Anterior cingulate cortex (tissue), 58 donors: ENCODE measurements at regions not wholly inside any gene's neighbourhood (a gene's known extent, or its start where the extent isn't known, plus 50 kb on each side); places are given as distances from the start of the nearest gene placed in this dataset.

Source experiments
- DNase-seq, 58 donors: peaks; one replicate each; lab custom pipeline; 2025; lab: John Stamatoyannopoulos, UW

DNA sequence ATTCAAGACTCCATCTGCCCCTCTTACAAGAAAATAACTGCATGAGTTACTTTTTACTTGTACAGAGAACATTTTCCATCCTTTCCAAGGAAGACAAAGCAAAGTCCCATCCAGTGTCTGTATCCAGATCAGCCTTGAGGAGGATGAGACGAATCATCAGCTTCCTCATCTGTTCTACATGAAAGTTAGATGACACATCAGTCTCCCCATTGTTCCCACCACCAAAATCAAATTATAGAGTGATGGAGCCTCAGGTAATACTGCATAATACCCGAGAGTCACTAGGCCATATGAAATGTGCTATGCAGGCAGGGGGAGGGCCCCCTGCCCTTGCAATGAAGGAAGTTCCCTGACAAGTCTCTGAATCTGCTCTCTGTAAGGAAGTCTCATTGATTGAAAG lies 1244.6 kb upstream of the SLC10A2 start:
- no peak for DNase-seq

DNA sequence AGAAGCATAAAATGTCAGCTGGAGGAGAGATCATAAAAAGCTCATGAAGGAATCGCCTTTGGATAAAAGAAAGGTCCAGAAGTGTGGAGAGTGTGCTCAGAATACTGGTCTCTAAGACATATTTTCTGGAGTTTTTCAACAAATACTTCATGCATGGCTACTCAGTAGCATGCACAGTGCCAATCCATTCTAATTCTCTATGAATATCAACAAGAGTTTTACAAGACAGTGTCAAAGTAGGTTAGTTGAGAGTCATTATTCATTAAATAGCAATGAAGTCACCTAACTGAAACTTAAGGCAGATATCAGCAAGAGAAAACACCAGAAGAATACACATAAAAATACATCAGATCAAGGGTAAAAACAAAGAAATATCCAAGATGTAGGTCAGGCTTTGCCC lies 1243.2 kb upstream of the SLC10A2 start:
- DNase-seq: no peak

DNA sequence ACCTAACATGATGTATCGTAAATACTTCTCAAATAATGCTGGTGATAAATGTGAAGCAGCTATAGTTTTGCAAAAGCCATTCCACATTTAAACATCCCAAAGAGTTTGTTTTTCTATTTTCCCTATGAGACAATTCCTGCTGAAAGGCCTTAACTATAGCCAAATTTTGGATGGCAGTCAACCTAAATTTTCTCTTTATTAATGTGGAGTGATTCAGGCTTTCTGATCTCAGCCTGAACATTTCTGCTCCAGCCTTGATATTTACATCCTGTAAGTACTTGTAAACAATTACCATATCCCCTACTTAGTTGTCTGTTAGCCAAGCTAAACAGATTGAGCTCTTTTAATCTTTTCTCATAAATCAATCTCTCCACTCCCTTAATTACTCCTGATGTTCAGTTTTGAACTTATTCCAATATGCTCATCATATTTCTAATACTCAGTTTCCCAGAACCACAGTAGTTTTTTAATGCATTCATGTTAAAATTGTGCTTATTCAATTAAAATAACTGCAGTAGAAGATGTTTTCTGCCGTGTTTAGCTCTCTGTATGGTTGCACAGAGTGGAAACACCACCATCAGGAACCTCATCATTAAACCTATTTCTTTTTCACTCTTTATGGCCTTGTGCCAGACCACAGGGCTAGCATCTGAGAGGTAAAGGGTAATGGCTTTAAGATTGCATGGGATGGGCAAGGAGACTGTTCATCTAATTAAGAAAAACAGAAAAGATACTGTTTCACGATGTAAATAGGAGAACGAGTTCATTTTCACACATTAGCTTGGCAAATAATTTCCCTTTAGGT lies 1235.2 kb upstream of the SLC10A2 start:
- no peak for DNase-seq

DNA sequence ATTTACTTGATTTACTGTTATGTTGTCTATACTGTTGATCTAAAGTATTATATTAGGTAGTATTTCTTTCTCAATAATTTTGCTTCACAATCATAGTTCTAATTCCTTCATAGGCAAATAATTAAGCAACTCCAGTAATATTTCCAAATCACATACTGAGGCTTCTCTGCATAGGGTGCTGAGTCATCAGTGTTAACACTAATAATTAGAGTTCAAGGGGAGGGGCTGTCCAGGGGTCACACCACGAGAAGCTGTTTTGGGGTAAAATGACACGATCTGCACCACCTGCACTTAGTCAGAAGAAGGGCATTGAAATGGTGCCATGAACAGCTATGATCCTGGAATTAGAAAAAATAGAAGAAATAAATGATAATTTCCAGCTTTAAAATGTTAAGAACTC lies 1230.9 kb upstream of the SLC10A2 start:
- no peak for DNase-seq

DNA sequence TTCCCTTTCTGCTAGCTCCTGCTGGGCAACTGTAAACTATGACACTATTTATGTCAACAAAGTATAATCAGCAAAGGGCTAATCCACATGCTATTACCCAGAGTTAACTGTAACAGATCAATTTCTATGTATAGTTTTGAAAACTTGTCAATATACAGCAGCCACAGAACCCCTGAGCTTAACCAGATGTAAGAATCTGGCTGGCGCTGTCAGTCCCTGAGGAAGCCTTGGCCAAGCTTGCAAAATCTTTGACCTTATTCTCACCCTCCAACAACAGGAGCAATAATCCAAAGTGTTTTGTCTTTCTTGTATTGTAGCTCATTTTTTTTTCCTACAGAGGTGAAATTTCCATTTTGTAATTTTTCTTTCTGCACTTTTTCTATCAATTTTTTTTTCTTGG lies 1230.1 kb upstream of the SLC10A2 start:
- DNase-seq: no peak

DNA sequence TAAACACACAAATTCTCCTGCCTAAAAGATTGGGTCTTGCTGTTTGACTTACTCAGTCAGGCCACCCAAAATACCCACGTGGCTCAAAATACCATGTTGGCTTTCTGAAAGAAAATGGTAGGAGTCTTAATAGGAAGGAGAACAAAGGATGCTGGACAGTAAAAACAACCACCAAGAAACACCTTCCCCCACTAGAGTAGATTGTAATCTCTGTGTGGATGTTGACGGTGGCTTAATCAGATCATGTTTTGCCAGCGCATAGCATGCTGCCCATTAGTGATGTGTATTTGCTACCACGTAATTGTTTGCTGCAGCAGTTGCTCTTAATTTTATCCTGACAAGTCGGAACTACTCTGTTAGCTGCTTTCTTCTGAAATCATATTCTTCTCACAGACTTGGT lies 1229.3 kb upstream of the SLC10A2 start:
- no peak for DNase-seq

DNA sequence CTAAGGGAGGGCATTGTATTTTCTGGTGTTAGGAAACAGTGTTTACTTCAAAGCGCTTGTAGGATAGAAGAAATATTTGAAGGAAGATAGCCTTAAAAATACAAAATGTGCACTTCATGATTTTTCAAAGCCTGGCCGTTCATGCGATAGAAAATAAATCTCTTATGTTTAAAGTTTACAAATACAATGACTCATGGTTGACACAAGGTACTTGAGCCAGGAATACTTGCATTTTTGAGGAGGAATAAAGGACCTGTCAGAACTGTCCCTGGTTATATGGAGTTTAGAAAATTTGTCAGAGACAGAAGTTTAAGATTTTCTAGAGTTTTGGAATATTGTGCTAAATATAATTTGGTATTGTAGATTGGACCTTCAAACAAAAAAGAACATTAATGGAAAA lies 1223.2 kb upstream of the SLC10A2 start:
- no peak for DNase-seq

DNA sequence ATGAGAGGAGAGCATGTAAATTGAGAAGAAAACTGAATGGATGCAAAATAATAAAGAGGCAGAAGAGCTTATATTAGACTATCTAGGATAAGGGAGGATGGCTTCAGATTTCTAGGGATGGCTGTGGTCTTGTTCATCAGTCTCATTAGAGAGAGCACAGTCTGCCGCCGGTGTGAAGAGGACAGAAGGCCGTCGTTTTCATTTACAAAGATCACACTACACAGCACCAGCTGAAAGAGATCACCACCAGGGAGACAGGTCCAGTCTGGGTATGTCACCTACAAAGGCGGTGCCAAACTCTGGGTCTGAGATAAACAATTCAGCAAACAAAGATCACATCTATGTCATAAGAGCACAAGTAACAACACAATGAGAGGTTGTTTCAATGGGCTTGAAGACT lies 1222.3 kb upstream of the SLC10A2 start:
- DNase-seq: no peak

DNA sequence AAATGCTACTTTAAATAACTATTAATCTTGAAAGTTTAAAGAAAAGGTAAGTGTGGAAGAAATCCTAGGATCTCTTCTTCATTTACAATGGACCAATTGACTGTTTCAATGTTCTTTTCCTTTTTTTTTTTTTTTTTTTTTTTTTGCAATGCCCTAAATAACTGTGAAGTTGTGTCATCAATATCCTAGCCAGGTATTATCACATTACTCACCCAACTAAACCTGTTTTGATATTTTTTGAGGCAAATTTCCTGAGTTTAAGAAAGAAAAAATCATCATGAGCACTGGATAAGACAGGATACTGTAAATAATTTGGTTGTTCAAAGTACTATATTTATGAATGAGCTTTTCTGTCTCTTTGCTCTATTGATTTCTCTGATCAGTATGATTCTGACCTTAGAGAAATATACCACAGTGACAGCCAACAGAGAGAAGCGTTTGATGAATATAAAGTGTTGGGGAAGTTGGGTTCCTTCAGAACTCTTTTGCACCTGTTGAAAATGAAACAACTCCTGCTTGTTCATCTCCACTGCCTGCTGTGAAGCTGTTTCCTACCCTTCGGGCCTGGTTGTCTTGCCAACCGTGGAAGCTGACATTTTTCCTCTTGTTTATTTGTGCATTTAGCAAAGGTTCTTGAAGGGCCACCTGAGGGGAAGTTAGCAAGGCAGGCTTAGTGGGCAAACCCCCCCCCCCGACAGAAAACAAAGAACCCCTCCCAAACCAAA lies 1220.5 kb upstream of the SLC10A2 start:
- DNase-seq: no peak

DNA sequence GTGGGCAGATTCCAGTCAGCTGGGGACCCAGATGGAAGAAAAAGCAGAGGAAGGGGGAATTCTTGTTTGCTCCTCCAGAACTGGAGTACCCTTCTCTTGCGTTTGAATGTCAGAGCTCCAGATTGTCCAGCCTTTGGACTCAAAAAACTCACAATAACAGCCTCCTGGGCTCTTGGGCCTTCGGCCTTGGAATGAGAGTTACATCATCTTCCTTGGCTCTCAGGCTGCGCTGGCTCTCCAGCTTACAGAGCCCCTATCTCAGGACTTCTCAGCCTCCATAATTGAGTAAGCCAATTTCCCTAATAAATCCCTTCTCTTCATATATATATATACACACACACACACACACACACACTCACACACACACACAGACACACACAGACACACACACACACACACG lies 1215.7 kb upstream of the SLC10A2 start:
- no peak for DNase-seq

DNA sequence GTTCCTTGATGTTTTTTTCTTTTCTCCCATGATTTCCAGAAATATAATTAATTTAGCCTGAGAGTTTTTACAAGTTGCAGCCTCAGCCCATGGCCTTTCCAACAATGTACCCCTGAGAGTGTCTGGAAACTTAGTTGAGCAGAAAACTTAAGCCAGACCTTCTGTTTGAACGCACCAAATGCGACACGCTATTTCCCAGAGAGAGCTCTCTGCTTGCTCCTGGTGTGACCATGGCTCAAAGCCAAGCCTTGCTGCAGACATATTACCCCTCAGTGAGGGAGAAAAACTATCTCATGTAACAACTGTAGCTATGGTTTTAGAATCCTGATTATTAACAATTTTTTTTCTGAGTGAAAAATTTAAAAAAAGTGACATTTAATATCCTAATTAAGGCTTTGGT lies 1204.5 kb upstream of the SLC10A2 start:
- DNase-seq: no peak

DNA sequence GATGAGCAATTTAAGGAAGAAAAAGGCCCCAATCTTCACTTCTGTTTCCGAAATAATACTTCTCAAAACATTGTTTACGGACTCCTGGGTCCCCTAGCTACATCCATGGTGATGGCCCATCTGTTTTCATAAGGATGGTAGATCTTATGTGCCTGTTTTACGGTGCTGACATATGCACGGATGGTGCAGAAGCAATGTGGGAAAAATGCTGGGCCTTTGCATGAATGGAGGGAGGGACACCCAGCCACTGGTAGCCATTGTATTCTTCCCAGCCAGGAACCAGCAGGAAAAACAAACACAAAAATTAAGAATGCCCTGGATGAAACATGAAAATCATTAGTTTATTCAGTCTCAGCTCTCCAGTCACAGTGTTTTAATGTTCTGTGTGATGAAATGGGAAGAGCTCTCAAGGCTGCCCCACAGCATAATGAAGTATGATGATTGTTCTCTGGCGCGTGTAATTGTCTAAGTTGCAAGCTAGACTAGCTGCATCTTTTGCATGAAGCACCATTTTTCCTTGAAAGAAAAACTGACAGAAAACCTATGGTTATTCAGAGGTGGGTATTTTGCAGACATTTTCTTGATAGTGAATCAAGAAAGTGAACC lies 1201.1 kb upstream of the SLC10A2 start:
- DNase-seq: no peak

DNA sequence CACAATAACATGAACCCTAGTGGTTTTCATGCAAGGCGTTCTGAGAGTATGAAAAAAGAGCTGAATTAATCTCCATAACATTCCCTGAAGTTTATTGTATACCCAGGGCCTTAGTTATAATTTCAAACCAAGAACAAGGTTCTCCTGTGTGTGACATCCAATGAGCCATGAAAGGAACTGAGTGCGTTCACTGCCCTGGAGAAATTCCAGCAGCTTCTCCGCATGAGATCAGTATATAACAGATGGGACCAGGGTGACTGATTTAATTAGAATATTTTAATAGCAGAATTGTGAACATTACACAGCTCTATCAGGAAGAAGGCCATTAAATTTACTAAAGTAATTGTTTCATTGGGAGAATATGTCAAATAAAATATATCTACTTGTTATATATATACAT lies 1190.5 kb upstream of the SLC10A2 start:
- DNase-seq: peak in 1 of 58 donors; percentile 3

DNA sequence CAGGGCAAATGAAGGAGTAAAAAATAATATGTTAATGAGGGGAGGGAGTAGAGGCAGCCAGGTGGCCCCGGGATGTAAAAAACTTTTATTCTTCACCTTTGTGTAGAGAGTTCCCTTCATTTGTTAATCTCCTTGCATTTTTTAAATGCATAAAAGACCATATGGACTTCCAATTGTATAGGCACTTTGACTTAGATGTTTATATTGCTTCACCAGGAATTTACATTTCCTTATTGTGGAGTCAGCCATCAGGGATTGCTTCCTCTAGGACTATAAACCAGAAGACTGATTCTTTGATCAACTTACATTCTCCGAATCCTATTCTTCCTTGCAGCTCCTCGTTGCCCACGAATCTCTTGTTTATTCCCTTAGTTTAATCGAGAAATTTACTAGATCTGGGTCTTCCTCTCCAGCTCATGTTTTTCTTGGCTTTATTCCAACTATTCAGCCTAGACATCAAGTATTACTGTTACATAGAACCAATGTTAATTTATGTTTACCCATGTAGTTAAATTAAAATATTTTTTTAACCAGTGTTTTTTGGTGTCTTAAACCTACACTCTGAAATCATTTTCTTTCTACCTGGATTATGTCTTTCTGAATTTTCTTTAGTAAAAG lies 1187.0 kb upstream of the SLC10A2 start:
- no peak for DNase-seq

DNA sequence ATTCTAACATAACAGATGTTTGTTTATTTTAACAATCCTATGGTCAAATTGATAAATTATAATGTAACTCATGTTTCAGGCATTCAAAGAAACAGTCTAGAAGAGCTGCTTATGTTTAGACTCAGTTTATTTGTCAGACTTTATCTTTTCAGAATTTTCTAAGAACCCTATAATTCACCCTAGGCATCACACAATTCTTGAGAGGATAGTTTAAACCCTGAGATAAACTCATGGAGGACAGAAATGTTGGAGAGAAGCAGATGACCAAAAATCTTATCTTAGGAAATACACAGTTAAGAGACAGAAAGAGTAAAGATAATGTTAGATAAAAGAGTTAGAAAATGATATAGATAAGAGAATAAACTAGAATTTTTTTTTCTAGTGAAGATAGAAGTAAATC lies 1185.7 kb upstream of the SLC10A2 start:
- no peak for DNase-seq

DNA sequence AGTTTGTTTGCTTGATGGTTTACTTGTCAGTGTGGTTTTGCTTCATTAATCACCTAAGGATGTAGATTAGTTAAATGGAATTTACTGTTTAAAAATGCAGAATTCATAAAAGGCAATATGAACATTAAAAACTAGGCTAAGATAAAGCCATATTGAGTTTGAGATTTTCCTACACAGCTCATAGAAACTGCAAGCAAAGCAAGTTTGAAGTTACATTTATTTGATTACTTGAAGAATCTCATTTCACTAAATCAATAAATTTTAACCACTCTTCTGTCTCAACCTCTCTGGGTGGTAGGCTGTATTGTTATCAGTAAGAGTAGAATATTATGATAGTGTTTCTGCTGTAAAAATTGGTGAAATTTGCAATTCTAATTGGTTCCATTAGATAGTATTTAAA lies 1180.7 kb upstream of the SLC10A2 start:
- no peak for DNase-seq

DNA sequence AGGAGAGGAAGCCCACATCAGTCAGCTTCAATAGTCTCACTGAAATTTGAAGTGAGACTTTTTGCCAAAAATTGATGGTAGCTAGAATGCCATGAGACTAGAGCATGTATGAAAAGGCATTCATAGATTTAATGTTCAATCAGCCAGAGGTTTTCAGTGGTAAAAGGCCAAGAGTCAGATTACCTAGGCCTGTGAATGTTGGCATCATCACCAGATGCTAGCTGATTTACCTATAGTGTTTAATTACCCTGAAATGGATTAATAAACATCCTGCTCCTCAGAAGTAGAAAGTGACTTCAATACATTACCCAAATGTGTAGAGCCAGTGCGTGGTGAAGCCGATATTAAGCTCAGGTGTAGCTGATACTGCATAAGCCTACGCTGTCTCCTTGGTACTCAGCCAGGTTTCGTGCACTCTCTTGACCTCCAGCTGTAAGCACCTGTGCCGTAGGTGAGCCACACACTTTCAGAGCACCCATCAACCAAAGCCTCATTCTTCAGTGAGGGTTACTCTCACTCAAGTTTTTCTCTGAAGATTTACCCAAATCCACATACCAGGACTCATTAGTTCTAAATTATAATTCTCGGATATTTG lies 1140.3 kb upstream of the SLC10A2 start:
- no peak for DNase-seq

DNA sequence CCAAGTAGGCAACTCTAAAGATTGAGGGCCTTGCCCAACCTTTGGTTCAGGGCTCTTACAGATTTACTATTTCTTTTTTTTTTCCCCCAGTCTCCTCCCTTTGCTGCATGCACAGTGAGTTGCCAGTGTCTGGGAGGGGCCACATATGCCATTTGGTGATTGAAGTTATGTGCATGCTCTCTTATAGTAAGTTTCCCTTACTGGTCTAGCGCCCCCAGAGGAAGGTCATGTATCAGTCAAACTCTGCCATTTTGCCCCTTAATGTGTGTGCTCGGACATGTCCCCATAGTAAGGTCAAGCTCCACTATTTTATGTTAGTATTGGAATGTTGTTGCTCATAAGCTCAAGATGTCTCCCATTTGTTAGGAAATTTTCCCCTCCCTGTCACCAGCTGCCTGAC lies 1138.0 kb upstream of the SLC10A2 start:
- DNase-seq: no peak

DNA sequence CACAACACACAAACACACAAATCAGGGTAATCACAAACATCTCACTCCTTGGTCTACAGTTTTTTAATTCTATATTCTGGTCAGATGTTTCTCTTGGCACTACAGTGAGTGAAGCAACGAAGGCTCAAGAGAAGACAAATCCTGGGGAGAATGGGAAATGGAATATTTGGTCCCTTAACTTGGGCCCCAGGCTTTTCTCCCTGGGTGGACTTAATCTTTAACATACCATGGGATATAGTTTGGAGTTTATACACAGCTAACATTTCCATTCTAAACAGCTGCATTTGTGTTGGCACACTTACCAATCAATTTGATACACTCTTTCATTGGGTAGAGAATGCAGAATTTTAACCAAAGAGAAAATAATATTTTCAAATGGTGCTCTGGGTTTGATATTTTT lies 1132.6 kb upstream of the SLC10A2 start:
- no peak for DNase-seq

DNA sequence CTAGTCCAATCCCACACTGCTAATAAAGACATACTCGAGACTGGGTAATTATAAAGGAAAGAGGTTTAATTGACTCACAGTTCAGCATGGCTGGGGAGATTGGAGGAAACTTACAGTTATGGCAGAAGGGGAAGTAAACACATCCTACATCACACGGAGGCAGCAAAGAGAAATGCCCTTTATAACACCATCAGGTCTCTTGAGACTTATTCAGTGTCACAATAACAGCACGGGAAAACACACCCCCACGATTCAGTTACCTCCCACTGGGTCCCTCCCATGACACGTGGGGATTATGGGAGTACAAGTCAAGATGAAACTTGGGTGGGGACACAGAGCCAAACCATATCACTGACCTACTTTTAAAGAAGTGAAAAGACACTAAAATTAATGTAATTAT lies 1130.4 kb upstream of the SLC10A2 start:
- DNase-seq: no peak
